Midbrain (tissue), 1 donor: ENCODE measurements at regions not wholly inside any gene's neighbourhood (a gene's known extent, or its start where the extent isn't known, plus 50 kb on each side); places are given as distances from the start of the nearest gene placed in this dataset.
"Not testable (repeated sequence)": the region's sequence is repeated elsewhere in the genome, so short reads cannot be mapped to it uniquely, and the experiment has no call there.

ENCODE experiments used
- DNase-seq: peaks from one replicate; lab custom pipeline; 2025; lab: John Stamatoyannopoulos, UW

- no peak for DNase-seq
Observed at GRCh38 chr5:124872086-124872485, 125.6 kb upstream of the ZNF608 start.

DNA sequence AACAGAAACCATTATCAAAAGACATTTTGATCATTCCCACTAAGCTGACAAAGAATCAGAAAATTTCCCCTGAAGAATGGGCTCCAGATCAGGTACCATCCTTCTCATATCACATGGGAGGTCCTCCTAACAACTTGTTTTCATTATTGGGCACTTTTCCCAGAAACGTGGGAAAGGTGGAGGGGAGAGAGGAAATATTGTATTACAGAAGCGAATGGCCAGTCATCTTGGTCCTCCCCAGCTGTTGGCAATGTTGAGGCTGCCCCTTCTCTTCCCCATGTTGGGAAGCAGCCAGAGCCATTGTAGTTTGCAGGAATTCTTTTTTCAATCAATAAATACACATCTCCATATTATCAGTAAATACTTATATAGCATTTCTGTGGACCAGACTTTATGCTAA lies 126.2 kb upstream of the ZNF608 start:
- DNase-seq = no peak

DNA sequence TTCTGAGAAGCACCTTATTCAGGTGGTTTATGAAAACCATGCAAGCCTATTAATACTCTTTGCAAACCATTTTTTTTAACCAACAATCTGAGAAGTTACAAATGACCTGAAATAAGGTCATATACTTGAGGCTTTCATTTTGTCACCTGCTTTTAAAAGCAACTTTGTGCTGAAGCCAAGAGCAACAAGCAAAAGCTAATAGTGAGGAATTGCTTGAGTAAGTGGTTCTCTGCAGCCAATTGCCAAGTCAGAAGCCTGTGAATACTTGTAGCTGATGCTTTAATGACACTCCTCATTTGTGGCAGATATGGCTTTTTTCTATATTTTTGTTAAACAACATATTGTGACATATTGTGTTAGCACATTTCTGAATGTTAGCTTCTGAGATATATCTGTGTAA lies 126.7 kb upstream of the ZNF608 start:
- no peak for DNase-seq

GRCh38 chr5:124873713-124874112 lies 127.3 kb upstream of the ZNF608 start:
- DNase-seq = no peak

DNA sequence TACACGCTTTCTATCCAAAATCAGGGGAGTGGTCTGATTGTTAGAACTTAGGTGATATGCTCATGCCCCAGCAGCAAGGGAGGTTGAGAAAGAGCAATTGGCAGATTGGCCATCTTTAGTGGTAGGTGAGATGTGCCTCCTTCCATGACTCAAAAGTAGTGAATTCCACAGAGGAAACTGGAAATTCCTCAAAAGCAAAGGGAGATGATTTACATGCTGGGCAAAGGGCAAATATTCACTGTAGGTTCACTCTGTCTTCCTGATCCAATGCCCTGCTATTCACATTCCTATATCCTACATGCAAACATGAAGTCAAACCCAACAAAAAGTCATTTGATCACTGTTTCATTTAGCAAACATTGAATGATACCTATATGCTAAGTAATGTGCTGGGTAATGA lies 130.1 kb upstream of the ZNF608 start:
- no peak for DNase-seq

GRCh38 chr5:124876983-124877382 lies 130.5 kb upstream of the ZNF608 start:
- DNase-seq = no peak

DNA sequence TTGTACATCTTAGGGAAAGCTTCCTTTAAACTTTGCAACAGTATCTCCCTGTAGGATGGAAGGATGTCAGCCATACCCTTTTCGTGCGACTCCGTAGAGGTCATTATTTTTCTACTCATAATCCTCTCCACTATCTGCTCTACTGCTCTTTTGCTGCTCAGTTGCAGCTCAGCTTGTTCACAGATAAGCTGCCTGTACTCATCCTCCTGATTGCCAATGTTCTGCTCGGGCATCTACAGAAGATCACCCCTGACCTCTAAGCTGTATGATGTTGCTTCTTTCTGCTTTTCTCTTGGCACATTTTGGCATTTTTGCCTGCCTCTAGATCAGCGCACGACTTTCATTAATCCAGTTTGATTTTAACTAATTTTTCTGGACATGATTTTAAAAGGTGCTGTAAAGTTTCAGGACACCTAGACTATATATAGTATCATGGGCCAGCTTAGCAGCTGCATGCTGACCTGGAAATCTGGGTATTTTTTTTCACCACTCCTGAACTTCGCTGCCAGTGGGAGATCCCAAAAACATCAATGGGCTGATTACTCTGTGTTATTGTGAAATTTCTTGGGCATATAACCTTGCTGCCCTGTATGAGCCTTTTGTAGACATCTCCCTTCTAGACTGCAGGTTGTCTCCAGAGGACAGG lies 131.2 kb upstream of the ZNF608 start:
- no peak for DNase-seq

DNA sequence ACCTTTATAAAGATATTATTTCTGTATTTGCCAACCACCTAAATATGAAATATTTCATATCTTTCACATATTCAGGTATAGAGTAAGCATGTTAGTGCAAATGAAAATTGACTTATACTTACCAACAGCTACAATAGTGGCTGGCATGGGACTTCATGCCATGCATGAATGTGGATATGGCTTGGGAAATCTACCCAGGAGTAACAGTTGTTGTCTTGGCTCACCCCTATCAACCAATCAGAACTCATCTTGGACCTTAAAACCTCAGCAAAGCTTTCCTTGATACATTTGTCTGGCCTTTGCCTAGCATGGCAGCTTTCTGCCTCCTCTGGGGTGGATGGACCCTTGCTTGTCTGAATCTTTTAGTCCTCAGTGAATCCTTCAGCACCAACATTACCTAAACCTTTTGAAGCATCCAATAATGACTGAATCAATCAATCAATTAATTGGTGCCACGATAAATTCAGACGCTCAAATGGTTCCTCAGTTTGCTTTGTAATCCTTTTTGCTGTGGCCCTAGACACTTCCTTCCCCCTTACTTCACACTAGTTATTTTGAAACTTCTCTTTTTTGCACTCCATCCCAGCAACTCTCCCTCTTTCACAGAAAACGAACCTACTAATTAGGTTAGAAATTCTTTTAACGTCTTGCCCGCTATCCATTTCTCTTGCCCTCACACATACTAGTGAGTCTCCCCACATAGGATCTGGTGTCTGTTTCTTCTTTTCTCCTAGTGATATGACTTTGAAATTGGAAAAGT lies 132.3 kb upstream of the ZNF608 start:
- no peak for DNase-seq

DNA sequence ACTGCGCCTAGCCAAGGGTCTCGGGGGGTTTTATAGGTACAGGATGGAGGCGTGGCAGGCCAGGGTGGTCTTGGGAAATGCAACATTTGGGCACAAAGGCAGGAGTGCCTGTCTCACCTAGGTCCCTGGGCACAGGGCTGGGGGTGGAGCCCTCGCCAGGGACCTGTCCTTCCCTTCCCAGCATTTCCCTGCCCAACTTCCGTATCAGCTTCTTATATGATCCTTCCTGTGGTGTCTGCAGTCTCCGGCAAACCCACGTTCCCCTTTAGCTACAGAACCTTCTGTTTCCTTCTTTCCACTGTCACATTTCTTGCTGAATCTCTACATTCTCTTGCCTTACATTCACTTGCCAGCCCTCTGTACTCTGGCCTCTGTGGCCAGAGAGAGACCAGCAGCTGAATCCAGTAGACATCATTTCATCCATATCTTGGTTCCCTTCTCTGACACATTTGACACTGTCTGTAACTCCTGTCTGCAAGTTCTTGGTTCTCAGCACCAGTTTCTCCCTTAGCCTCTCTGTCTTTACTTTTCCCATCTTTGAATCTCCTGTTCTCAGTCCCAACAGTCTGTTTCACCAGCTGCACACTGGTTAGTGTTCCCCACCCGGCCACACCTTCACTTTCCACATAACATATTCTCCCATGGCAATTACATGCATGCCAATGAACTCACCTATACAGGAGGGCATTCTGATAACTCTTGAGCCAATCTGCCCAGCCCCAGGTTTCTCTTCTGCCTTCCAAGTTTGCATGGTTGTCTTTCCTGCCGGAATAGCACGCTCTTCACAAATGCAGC lies 134.7 kb upstream of the ZNF608 start:
- DNase-seq = no peak

DNA sequence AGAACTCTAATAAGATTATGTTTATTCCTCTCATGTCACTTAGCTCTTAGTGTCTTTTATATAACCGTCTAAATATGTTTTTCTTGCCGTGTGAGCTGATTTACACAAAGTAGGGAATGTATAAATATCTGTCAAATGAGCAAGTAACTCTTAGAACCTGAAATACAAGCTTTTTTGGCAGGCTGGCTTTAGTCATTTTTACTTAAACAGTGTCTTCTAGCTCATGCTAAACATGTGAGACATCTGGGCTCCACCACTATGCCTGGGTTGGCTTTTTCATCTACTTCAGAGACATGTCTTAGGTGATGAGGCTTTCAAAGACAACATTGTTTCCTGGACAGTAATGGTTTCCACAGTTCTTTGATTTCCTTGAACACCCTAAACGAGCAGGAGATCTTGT lies 137.2 kb upstream of the ZNF608 start:
- no peak for DNase-seq

- no peak for DNase-seq
Observed at GRCh38 chr5:124884114-124884513, 137.7 kb upstream of the ZNF608 start.

DNA sequence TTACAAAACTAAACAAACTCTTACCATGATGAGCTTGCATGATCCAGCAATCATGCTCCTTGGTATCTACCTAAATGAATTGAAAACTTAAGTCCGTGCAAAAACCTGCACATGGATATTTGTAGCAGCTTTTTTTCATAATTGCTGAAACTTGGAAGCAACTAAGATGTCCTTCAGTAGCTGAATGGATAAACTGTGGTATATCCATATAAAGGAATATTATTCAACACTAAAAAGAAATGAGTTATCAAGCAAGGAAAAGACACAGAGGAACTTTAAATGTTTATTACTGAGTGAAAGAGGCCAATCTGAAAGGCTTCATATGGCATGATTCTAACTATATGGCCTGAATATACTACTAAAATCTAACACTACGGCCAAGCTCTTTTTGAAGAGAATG lies 139.1 kb upstream of the ZNF608 start:
- DNase-seq = no peak

GRCh38 chr5:124887223-124887622 lies 140.8 kb upstream of the ZNF608 start:
- peak; percentile 68 for DNase-seq

DNA sequence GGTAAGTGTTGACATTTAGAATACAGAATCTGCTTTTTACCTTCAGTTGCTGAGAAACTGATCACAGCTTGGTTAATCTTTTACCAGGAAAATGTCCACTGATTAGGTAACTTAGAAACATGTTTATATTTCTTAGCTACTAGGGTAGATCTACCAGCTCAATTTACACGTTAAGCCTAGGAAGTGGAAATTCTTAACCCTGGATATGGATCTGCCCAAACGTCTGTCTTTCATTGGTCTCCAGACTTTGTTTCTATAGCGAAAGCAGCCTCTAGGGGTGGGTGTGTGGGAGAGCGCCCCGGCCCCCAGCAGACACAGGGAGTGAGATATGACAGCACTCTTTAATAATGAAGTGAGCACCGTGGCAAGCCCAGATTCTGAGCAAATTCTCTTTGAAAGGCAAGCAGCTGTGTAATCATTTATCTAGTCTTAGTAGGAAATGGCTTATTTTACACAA lies 141.6 kb upstream of the ZNF608 start:
- DNase-seq = peak; percentile 33

GRCh38 chr5:124888622-124889485 lies 142.4 kb upstream of the ZNF608 start:
- DNase-seq = peak; percentile 64

- no peak for DNase-seq
Observed at GRCh38 chr5:124889486-124889825, 143.0 kb upstream of the ZNF608 start.

DNA sequence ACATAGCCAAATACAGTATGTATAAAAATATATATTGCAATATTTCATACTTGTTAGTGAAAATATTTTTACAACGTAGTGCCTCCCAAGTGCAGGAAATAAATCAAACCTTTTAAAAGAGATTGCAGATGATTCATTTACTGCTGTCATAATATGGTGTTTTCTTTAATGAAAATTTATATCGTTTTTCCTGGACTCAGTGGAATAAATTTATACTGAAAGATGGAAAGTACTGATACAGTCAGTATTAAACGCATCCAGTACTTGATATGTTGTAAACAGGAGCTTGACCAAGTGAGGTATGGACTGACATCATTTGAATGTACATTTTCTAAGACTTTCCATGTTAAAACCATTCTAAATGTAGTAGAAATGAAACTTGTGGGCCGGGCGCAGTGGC lies 143.4 kb upstream of the ZNF608 start:
- DNase-seq = no peak

DNA sequence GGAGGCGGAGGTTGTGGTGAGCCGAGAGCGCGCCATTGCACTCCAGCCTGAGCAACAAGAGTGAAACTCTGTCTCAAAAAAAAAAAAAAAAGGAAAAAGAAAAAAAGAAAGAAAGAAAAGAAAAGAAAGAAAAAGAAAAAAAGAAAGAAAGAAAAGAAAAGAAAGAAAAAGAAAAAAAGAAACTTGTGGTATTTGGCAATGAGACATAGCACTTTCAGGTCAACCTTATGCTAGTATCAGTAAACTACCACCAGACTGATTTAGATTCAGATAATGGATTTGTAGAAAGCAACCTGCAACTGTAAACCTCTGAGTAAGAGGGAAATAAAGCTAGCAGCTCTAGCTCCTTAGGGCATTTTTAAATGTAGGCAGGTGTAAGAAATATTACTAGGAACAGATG lies 144.0 kb upstream of the ZNF608 start:
- DNase-seq = not testable (repeated sequence)

DNA sequence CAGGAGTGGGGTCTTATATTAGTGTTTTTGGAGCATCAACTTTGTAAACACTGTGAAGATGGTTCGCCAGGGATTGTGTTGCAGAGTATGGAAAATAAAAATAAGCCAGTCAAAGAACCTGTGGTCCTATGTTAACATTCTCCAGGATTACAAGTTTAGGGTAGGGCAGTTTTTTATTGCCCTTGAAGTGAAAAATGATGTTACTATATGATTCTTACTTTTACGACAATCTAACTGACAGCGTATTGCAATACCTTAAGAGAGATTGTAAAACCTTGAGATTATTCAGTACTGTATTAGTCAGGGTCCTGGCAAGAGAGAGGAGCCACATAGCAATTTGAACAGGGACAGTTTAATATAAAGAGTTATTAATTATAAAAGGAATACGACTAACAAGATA lies 144.7 kb upstream of the ZNF608 start:
- DNase-seq = no peak

GRCh38 chr5:124892185-124892848 lies 145.9 kb upstream of the ZNF608 start:
- no peak for DNase-seq

- no peak for DNase-seq
Observed at GRCh38 chr5:124894541-124894940, 148.1 kb upstream of the ZNF608 start.
